ENCODE measurements at regions not wholly inside any gene's neighbourhood (a gene's known extent, or its start where the extent isn't known, plus 50 kb on each side); places are given as distances from the start of the nearest gene placed in this dataset.

DNA sequence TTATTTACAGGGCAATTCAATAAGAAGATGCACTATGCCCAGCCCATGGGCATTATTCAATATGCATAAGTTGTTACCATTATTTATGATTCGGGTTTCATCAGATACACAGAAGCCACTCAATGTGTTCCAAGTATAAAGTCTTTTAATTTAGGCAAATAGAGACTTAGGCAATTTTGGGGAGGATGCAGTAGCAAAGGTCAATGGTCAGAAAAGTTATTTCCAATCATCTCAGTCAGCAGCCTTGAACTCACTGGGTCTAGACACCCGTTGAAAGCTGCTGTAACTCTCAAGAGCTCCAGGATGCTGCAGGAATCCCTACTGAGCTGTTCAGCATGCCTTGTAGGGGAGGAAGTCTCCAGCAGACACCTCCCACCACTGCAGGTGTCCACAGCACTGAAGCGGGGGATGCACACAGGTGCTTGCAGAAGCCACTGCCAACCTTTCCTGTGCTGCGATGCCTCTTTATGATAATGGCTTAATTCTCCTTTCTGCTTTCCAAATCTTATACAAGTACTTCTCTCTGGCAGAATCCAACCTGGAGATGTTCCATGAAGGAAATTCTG is 155.0 kb upstream of the SUCLG2 start:
- TF ChIP-seq EZH2 (IDR thresholded peaks at IDR 0.05; ENCODE audit: borderline replicate concordance, low read depth, low read length, severe bottlenecking) (no peak), JUN (IDR thresholded peaks at IDR 0.05; ENCODE audit: borderline replicate concordance, insufficient read depth, insufficient read length, low read depth) (no peak), POLR2AphosphoS5 (IDR thresholded peaks at IDR 0.05; ENCODE audit: insufficient read depth, low read depth, low read length) (no peak), CTCF (IDR thresholded peaks at IDR 0.05; ENCODE audit: extremely low read depth in 1 of 2, insufficient read depth in 1 of 2, low read depth in 1 of 2, low read length in 2 of 2) (no peak), POLR2A (IDR thresholded peaks at IDR 0.05; ENCODE audit: low read depth, low read length) (no peak), MYC (IDR thresholded peaks at IDR 0.05; ENCODE audit: low read depth, low read length) (no peak)
- TF ChIP-seq, protein P1, sequence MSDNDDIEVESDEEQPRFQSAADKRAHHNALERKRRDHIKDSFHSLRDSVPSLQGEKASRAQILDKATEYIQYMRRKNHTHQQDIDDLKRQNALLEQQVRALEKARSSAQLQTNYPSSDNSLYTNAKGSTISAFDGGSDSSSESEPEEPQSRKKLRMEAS (IDR thresholded peaks at IDR 0.05; ENCODE audit: insufficient read depth, insufficient read length), result no peak

Measured in endothelial cell of umbilical vein (primary cell).